ENCODE measurements at regions not wholly inside any gene's neighbourhood (a gene's known extent, or its start where the extent isn't known, plus 50 kb on each side); places are given as distances from the start of the nearest gene placed in this dataset.

DNA sequence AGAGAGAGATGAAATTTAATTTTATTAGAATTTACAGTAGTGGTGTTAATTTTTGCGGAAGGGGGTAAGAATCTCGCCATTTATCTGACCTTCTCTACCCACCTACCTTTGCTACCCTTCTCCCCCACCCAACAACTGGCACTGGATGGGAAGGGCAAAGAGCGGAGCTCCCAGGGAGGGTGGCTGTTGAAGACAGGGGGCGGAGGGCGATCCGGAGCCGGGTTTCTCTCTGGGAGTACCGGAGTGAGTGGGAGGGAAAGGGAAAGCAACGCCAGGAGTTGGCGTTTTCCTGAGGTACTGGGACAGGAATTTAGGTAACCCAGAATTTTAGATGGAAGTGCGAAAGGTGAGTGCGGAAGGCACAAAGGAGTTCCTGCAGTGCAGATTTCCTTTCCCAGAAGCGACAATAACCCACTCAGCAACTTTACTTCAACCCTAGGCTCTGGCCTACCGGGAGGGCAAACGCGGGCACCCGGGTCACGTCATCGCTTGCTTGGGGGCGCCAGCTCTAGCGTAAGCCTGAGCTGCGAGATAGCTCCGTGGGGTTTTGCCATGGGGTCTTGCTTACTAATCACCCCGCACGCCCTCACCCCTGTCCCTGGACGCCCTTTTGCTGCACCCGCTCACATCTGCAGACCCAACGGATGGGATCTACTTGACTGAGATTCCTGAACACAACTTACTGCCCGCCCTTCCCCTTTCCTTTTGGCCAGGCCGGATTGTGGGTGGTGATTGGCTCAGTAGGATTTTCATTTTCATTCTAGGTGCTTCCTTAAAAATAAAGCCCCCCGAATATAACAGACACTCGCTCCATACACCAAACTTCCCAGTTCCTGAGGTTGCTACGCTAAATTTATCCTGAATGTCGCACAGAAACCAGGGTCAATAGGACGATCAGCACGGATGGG lies 413.0 kb upstream of the ESRRG start:
- H3K27me3 ChIP-seq (ENCODE audit: control insufficient read depth in 4 of 4, insufficient read depth in 4 of 4, low read length in 3 of 4) = peaks cover 8 to 25% (median 19%) of the 10 kb centered on the region in 4 donors
- no peak for DNase-seq (ENCODE audit: low spot score)

DNA sequence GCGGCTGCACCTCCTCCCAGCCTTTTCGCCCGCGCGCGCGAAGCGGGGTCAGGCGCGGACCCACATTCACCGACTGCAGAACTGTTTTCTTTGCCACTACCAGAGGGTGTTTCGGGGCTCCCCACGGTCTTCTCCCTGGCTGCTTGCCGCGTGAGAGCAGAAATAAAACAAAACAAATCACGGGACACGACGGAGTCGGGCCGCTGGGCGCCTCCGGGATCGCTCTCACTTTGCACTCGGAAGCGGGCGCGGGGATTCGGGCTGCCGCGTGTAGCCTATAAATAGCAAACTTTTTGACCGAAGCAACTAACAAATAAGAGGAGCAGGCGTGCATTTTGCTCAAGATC lies 412.3 kb upstream of the ESRRG start:
- H3K4me3 ChIP-seq (ENCODE audit: low read depth in 1 of 3, low read length in 3 of 3) = peak overlapping the region in 2 of 3 donors; percentile 54 to 57
- H3K9me3 ChIP-seq (ENCODE audit: control insufficient read depth in 4 of 4, low read length in 3 of 4) = no peaks in the 10 kb centered on the region
- H3K27me3 ChIP-seq (ENCODE audit: control insufficient read depth in 4 of 4, insufficient read depth in 4 of 4, low read length in 3 of 4) = peaks cover 8 to 25% (median 16%) of the 10 kb centered on the region in 4 donors
- TF ChIP-seq ZBTB33 (IDR thresholded peaks at IDR 0.05) (no peak), YY1 (IDR thresholded peaks at IDR 0.05) (no peak), HNF4A (conservative IDR thresholded peaks at IDR 0.05) (no peak), SP1 (IDR thresholded peaks at IDR 0.05) (no peak), RXRA (IDR thresholded peaks at IDR 0.05) (no peak), HNF4G (IDR thresholded peaks at IDR 0.05) (no peak), REST (IDR thresholded peaks at IDR 0.05) (no peak), FOXA2 (IDR thresholded peaks at IDR 0.05) (no peak), TAF1 (conservative IDR thresholded peaks at IDR 0.05) (no peak)
- WGBS = 2% methylated on average over 32 of the region's 32 CpGs
- H3K4me1 ChIP-seq (ENCODE audit: control insufficient read depth in 4 of 4, insufficient read depth in 4 of 4, low read length in 3 of 4) = peaks cover 0 to 29% (median 25%) of the 10 kb centered on the region in 4 donors
- H3K9ac ChIP-seq (ENCODE audit: low read depth in 1 of 2, low read length in 2 of 2) = no peak overlapping the region
- no peak overlapping the region for H3K27ac ChIP-seq (ENCODE audit: low read depth in 1 of 2, low read length in 2 of 2)
- peaks cover 0 to 1% (median 0%) of the 10 kb centered on the region in 4 donors for H3K36me3 ChIP-seq (ENCODE audit: control insufficient read depth in 4 of 4, insufficient read depth in 3 of 4, low read depth in 1 of 4, low read length in 3 of 4)
- no peak for DNase-seq (ENCODE audit: low spot score)

More for the DNA sequence above, 413.0 kb upstream of the ESRRG start:
- Histone ChIP-seq H3K9me3 (ENCODE audit: control insufficient read depth in 4 of 4, low read length in 3 of 4) (no peaks in the 10 kb centered on the region), H3K36me3 (ENCODE audit: control insufficient read depth in 4 of 4, insufficient read depth in 3 of 4, low read depth in 1 of 4, low read length in 3 of 4) (peaks cover 0 to 1% (median 0%) of the 10 kb centered on the region in 4 donors), H3K4me1 (ENCODE audit: control insufficient read depth in 4 of 4, insufficient read depth in 4 of 4, low read length in 3 of 4) (peaks cover 0 to 29% (median 25%) of the 10 kb centered on the region in 4 donors), H3K27ac (ENCODE audit: low read depth in 1 of 2, low read length in 2 of 2) (no peak overlapping the region), H3K9ac (ENCODE audit: low read depth in 1 of 2, low read length in 2 of 2) (no peak overlapping the region), H3K4me3 (ENCODE audit: low read depth in 1 of 3, low read length in 3 of 3) (peak overlapping the region in 2 of 3 donors; percentile 11 to 57)
- WGBS = 13% methylated on average over 36 of the region's 36 CpGs
- TF ChIP-seq ZBTB33 (IDR thresholded peaks at IDR 0.05) (no peak), REST (IDR thresholded peaks at IDR 0.05) (no peak), JUND (IDR thresholded peaks at IDR 0.05) (no peak), FOXA2 (IDR thresholded peaks at IDR 0.05) (no peak), NR2F2 (IDR thresholded peaks at IDR 0.05) (no peak)
